Activated naive CD4-positive, alpha-beta T cell treated with anti-CD3 and anti-CD28 coated beads, Interleukin-2, amount 10 ng/mL, durations not matched to agents 7 days and 5 days (primary cell): ENCODE measurements at regions not wholly inside any gene's neighbourhood (a gene's known extent, or its start where the extent isn't known, plus 50 kb on each side); places are given as distances from the start of the nearest gene placed in this dataset.

Experiments used
- CTCF ChIA-PET: fragments of 350-600 bp; sonication (Branson Sonifier 250); formaldehyde crosslinking; loops from one replicate; lab custom pipeline; 2021; ENCODE audit warnings: antibody characterized with exemption; lab: Charles Lee
- DNase-seq: peaks from one replicate; pipeline ENCODE4 v3.0.0-alpha.2; 2020
- H3K27ac Mint-ChIP-seq: one replicate; pipeline ENCODE4 v1.8.0; 2021; ENCODE audit warnings: mild to moderate bottlenecking, moderate library complexity, mixed read lengths
- H3K27me3 Mint-ChIP-seq: one replicate; pipeline ENCODE4 v1.8.0; 2021; ENCODE audit warnings: mild to moderate bottlenecking, mixed read lengths
- H3K36me3 Mint-ChIP-seq: one replicate; pipeline ENCODE4 v1.8.0; 2021; ENCODE audit warnings: mixed read lengths
- H3K4me1 Mint-ChIP-seq: one replicate; pipeline ENCODE4 v1.8.0; 2021; ENCODE audit warnings: mixed read lengths
- H3K4me3 Mint-ChIP-seq: one replicate; pipeline ENCODE4 v1.8.0; 2021; ENCODE audit warnings: mild to moderate bottlenecking, moderate library complexity, mixed read lengths
- H3K9me3 Mint-ChIP-seq: one replicate; pipeline ENCODE4 v1.8.0; 2021; ENCODE audit warnings: mixed read lengths

DNA sequence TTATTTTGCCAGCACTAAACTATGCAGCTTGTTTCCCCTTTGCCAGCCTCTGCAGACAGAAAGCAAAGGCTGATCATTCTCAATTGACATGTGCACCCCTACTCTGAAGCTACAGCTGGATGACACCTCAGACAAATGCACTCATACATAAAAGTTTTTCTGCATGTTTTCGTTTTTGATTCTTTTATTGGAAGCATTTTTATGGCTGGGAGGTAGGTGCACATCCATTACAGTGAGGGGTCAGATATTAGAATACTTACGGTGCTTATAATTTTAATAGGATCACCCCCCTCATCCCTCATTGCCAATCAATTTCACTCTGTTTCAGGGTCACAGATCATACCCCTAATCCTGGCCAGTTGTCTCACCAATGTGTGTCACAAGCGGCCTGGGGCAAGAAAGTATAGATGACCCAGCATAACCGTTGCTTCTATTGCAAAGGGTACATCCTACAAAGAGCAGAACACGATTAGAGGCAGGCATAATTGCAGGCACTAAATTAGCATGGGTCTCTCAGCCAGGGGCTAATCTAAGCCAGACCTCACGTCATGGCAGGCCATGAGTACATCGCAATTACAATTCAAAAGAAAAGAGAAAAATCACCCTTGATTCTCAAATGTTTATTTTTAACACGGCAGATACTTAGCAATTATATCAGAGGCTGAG is 89.5 kb upstream of the SOX9 start:
- Mint-ChIP-seq H3K27ac (no peak overlapping the region), H3K36me3 (no peaks in the 10 kb centered on the region), H3K9me3 (no peaks in the 10 kb centered on the region), H3K27me3 (peaks cover 7% of the 10 kb centered on the region), H3K4me1 (peaks cover 5% of the 10 kb centered on the region), H3K4me3 (no peak overlapping the region)
- CTCF ChIA-PET: no interaction called here
- no peak for DNase-seq

DNA sequence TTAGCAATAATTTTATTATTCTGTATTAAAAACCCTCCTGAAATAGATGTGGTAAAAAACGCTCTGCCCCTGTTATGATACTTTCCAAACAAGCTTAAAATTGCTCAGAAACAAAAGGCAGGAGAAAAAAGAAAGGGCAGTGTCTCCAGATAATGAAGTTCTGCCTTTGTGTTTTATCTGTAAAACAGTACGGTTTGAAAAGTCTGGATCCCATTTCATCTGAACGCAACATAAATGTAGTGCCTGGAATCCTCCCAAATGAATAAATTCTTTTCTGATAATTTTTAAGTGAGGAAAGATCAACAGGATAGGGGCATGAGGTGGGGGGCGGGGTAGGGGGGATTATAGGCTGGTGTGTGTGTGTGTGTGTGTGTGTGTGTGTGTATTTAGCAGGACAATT is 87.5 kb upstream of the SOX9 start:
- no peaks in the 10 kb centered on the region for H3K36me3 Mint-ChIP-seq
- H3K4me1 Mint-ChIP-seq: peaks cover 5% of the 10 kb centered on the region
- peaks cover 7% of the 10 kb centered on the region for H3K27me3 Mint-ChIP-seq
- no peak overlapping the region for H3K4me3 Mint-ChIP-seq
- H3K9me3 Mint-ChIP-seq: no peaks in the 10 kb centered on the region
- CTCF ChIA-PET: no interaction called here
- DNase-seq: no peak
- no peak overlapping the region for H3K27ac Mint-ChIP-seq

- Mint-ChIP-seq H3K9me3 (no peaks in the 10 kb centered on the region), H3K36me3 (no peaks in the 10 kb centered on the region), H3K4me3 (no peak overlapping the region), H3K27me3 (peaks cover 7% of the 10 kb centered on the region), H3K4me1 (peaks cover 5% of the 10 kb centered on the region), H3K27ac (no peak overlapping the region)
- CTCF ChIA-PET: no interaction called here
- DNase-seq: no peak
Observed at GRCh38 chr17:72034000-72034399, 86.8 kb upstream of the SOX9 start.

DNA sequence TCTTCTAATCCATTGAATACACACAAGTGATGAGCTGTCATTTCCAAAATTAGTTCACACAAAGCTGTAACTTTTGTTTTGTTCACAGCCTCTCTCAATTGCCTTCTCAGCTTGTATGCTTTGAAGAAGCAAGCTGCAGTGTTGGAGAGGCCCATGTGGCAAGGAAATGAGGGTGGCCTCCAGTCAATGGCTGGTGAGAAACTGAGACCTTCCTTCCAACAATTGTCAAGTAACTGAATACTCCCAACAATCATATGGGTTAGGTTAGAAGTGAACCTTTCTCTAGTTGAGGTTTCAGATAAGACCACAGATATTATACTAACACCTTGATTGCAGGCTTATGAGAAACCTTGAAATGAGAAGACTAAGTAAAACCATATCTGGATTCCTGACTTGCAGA is 82.4 kb upstream of the SOX9 start:
- CTCF ChIA-PET: no interaction called here
- Mint-ChIP-seq H3K36me3 (no peaks in the 10 kb centered on the region), H3K4me1 (no peaks in the 10 kb centered on the region), H3K27me3 (no peaks in the 10 kb centered on the region), H3K9me3 (no peaks in the 10 kb centered on the region), H3K4me3 (no peak overlapping the region), H3K27ac (no peak overlapping the region)
- no peak for DNase-seq

DNA sequence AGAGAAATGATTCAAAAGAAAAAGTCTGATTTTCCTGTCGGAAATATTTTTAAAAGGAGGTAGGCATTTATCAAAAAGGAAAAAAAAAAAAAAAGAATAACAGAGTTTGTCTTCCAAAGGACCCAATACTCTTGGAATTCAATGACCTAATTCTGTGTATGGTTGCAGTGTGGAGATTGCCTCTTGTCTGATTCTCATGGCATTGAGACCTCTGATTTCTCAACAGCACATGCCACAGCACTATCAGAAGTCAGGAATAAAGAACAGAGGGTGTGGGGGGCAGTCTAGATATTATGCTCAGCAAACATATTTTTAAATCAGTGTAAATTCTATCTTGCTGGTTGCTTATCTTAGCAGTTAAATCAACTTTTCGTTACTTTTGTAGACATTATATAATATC is 81.3 kb upstream of the SOX9 start:
- Mint-ChIP-seq H3K27me3 (no peaks in the 10 kb centered on the region), H3K36me3 (no peaks in the 10 kb centered on the region), H3K9me3 (no peaks in the 10 kb centered on the region), H3K27ac (no peak overlapping the region), H3K4me3 (no peak overlapping the region), H3K4me1 (no peaks in the 10 kb centered on the region)
- DNase-seq: no peak
- CTCF ChIA-PET: no interaction called here

DNA sequence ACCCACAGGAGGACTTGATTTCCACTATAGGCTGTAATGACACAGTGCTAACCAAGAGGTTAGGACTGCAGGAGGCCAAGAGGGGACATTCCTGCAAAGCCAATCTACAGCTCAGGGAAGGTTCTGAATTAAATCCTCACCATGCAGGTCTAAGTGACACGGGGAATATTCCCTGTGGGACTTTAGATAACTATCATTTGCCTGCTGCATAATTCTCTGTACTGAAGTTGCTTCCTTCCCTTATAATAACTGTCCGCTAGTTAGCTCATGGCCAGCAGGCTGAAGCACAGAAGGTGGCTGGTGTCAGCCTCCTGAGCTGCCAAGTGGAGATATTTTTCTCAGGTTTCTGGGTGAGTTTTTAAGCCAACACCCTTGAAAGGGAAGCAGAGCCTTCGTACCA is 74.6 kb upstream of the SOX9 start:
- H3K9me3 Mint-ChIP-seq: peaks cover 2% of the 10 kb centered on the region
- DNase-seq: no peak
- H3K36me3 Mint-ChIP-seq: no peaks in the 10 kb centered on the region
- CTCF ChIA-PET: no interaction called here
- no peak overlapping the region for H3K27ac Mint-ChIP-seq
- H3K4me1 Mint-ChIP-seq: no peaks in the 10 kb centered on the region
- H3K4me3 Mint-ChIP-seq: no peak overlapping the region
- no peaks in the 10 kb centered on the region for H3K27me3 Mint-ChIP-seq

GRCh38 chr17:72046643-72047612 is 73.9 kb upstream of the SOX9 start:
- DNase-seq: no peak
- Mint-ChIP-seq H3K27me3 (no peaks in the 10 kb centered on the region), H3K27ac (no peak overlapping the region), H3K4me1 (no peaks in the 10 kb centered on the region), H3K36me3 (no peaks in the 10 kb centered on the region), H3K4me3 (no peak overlapping the region), H3K9me3 (peaks cover 2% of the 10 kb centered on the region)
- CTCF ChIA-PET: no interaction called here

DNA sequence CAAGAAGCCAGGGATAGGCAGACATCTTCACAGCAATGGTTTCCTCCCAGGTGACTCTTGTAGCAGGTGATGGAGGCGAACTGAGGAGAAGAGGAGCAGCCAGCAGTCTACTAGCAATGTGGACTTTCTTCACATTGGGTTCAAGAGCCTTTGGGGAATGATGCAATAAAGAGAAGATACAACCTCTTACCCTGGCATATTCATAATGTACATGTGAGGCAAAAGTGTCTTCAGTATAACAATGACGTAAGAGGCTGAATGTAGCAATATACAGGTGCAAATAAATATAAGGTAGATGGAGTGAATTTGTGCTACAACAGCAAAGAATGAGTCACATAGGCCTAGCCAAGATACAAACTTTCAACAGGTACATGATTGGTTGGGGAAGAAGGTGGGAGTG is 70.9 kb upstream of the SOX9 start:
- no peaks in the 10 kb centered on the region for H3K4me1 Mint-ChIP-seq
- H3K27ac Mint-ChIP-seq: no peak overlapping the region
- DNase-seq: no peak
- H3K9me3 Mint-ChIP-seq: peaks cover 2% of the 10 kb centered on the region
- no peaks in the 10 kb centered on the region for H3K36me3 Mint-ChIP-seq
- peaks cover 4% of the 10 kb centered on the region for H3K27me3 Mint-ChIP-seq
- CTCF ChIA-PET: no interaction called here
- H3K4me3 Mint-ChIP-seq: no peak overlapping the region

DNA sequence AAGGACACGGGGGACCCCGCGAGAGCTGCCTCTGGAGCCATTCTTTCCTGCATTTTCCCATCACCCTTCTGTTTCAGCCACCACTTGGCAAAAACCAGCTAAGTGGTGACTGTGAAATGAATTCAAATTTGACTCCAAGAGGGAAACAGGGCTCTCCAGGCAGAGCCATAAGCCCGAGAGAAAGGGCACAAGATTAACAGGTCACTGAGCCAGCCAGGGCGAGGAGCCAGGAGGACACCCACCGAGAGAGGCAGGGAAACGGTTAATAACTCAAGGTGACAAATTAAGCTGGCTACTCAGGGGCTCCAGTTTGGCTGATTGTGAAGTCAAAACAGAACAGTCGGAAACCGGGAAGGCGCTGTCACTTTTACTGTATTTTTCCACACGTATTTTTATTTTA is 67.8 kb upstream of the SOX9 start:
- H3K4me1 Mint-ChIP-seq: no peaks in the 10 kb centered on the region
- H3K27ac Mint-ChIP-seq: no peak overlapping the region
- CTCF ChIA-PET: interaction anchor here (0.6 kb wide), 1 partner anchor 1453 kb away, joined by 3 read pairs; no protein-coding TSS in a partner anchor
- no peaks in the 10 kb centered on the region for H3K36me3 Mint-ChIP-seq
- H3K9me3 Mint-ChIP-seq: peaks cover 2% of the 10 kb centered on the region
- no peak for DNase-seq
- no peak overlapping the region for H3K4me3 Mint-ChIP-seq
- H3K27me3 Mint-ChIP-seq: peaks cover 4% of the 10 kb centered on the region

DNA sequence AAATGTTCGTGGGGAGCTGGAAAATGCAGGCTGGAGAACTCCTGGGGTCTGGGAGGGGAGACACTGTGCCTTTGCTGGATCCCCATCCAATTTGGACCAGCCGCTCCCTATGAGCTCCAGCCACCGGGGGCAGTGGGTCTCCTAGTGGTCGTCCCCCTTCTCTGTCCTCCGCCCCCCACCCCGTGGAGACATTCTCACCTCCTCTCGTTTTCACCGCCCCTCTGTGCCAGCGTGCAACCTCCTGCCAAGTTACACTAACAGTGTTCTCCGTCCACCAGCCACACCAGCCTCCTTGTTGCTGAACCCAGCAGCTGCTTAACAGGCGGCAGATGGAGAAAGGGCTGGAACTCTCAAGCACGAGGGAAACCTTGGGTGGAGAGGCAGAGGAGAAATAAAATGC is 67.4 kb upstream of the SOX9 start:
- CTCF ChIA-PET: no interaction called here
- no peak overlapping the region for H3K4me3 Mint-ChIP-seq
- H3K27me3 Mint-ChIP-seq: peaks cover 4% of the 10 kb centered on the region
- H3K36me3 Mint-ChIP-seq: no peaks in the 10 kb centered on the region
- H3K9me3 Mint-ChIP-seq: peaks cover 2% of the 10 kb centered on the region
- H3K27ac Mint-ChIP-seq: no peak overlapping the region
- DNase-seq: no peak
- H3K4me1 Mint-ChIP-seq: no peaks in the 10 kb centered on the region

DNA sequence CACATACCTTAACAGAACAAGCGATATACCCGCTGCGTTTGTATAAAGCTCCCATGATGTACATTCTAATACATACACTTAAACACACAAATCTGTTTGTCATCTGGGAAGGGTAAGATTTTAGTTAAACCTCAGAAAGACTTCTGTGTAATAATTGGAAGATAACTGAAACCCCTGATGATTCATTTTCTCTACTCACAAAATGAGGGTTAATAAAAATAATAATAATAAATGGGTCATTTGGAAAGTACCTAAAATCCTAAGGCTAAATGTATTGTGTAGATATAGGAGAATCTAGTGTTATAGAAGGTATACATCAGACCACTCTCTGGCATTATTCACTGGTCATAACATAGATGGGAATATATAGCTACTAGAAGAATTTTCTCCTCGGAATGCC is 64.7 kb upstream of the SOX9 start:
- Mint-ChIP-seq H3K27me3 (peaks cover 4% of the 10 kb centered on the region), H3K27ac (no peak overlapping the region), H3K4me3 (no peak overlapping the region), H3K36me3 (no peaks in the 10 kb centered on the region), H3K4me1 (no peaks in the 10 kb centered on the region), H3K9me3 (no peaks in the 10 kb centered on the region)
- no peak for DNase-seq
- CTCF ChIA-PET: no interaction called here

GRCh38 chr17:72056727-72057290 is 64.0 kb upstream of the SOX9 start:
- H3K27me3 Mint-ChIP-seq: peaks cover 4% of the 10 kb centered on the region
- CTCF ChIA-PET: no interaction called here
- no peaks in the 10 kb centered on the region for H3K36me3 Mint-ChIP-seq
- no peaks in the 10 kb centered on the region for H3K4me1 Mint-ChIP-seq
- H3K9me3 Mint-ChIP-seq: no peaks in the 10 kb centered on the region
- H3K27ac Mint-ChIP-seq: no peak overlapping the region
- no peak overlapping the region for H3K4me3 Mint-ChIP-seq
- DNase-seq: no peak

GRCh38 chr17:72060084-72060483 is 60.7 kb upstream of the SOX9 start:
- H3K27me3 Mint-ChIP-seq: no peaks in the 10 kb centered on the region
- H3K4me1 Mint-ChIP-seq: no peaks in the 10 kb centered on the region
- H3K27ac Mint-ChIP-seq: no peak overlapping the region
- CTCF ChIA-PET: no interaction called here
- no peak overlapping the region for H3K4me3 Mint-ChIP-seq
- no peaks in the 10 kb centered on the region for H3K36me3 Mint-ChIP-seq
- no peaks in the 10 kb centered on the region for H3K9me3 Mint-ChIP-seq
- no peak for DNase-seq

DNA sequence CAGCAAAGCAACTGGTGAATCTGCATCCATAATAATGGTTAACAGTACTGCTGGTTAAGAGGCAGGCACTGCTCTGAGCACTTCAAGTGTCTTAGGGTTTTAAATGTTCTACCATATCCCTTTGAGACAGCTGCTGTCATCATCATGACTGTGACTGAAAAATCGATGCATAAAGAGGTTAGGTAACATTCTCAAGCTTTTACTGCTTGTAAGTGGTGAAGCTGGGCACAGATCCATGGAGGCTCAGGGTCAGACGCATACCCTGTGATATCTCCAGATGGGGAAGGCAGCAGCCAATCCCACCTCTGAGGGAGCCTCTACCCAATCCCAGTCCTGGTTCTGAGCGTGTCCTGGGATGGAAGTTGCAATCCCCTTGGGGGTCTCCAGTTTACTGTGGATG is 57.6 kb upstream of the SOX9 start:
- H3K27ac Mint-ChIP-seq: no peak overlapping the region
- no peaks in the 10 kb centered on the region for H3K27me3 Mint-ChIP-seq
- H3K9me3 Mint-ChIP-seq: no peaks in the 10 kb centered on the region
- CTCF ChIA-PET: no interaction called here
- no peak for DNase-seq
- no peaks in the 10 kb centered on the region for H3K36me3 Mint-ChIP-seq
- H3K4me3 Mint-ChIP-seq: no peak overlapping the region
- no peaks in the 10 kb centered on the region for H3K4me1 Mint-ChIP-seq
